ENCODE measurements at regions not wholly inside any gene's neighbourhood (a gene's known extent, or its start where the extent isn't known, plus 50 kb on each side); places are given as distances from the start of the nearest gene placed in this dataset.
"Not testable (repeated sequence)": the region's sequence is repeated elsewhere in the genome, so short reads cannot be mapped to it uniquely, and the experiment has no call there.

- TF ChIP-seq, protein P1, sequence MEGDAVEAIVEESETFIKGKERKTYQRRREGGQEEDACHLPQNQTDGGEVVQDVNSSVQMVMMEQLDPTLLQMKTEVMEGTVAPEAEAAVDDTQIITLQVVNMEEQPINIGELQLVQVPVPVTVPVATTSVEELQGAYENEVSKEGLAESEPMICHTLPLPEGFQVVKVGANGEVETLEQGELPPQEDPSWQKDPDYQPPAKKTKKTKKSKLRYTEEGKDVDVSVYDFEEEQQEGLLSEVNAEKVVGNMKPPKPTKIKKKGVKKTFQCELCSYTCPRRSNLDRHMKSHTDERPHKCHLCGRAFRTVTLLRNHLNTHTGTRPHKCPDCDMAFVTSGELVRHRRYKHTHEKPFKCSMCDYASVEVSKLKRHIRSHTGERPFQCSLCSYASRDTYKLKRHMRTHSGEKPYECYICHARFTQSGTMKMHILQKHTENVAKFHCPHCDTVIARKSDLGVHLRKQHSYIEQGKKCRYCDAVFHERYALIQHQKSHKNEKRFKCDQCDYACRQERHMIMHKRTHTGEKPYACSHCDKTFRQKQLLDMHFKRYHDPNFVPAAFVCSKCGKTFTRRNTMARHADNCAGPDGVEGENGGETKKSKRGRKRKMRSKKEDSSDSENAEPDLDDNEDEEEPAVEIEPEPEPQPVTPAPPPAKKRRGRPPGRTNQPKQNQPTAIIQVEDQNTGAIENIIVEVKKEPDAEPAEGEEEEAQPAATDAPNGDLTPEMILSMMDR (IDR thresholded peaks at IDR 0.05; ENCODE audit: low read depth, low read length), result no peak
- no peak for TF ChIP-seq EZH2phosphoT487 (IDR thresholded peaks at IDR 0.05; ENCODE audit: low read depth)
Measured at GRCh38 chr21:17128132-17128531, 384.7 kb upstream of the CXADR start.

GRCh38 chr21:17139159-17139558 lies 373.7 kb upstream of the CXADR start:
- not testable (repeated sequence) for H3K9me3 ChIP-seq (ENCODE audit: insufficient read depth, low read length); H3K4me1 ChIP-seq (ENCODE audit: low read length); H3K79me2 ChIP-seq (ENCODE audit: low read length); H3K36me3 ChIP-seq (replicated peaks; ENCODE audit: low read depth, low read length); H3K27me3 ChIP-seq (ENCODE audit: low read depth, low read length); H3K27ac ChIP-seq (ENCODE audit: low read length); H4K20me1 ChIP-seq (ENCODE audit: insufficient read depth, low read length)
- peak overlapping the region; percentile 43; the same call in 1 of the 2 replicates for H3K9ac ChIP-seq (ENCODE audit: low read length)
- H2AFZ ChIP-seq (ENCODE audit: low read depth, low read length), result peak overlapping the region; percentile 82; the same call in 1 of the 2 replicates
- peak overlapping the region; percentile 71 for H3K4me3 ChIP-seq (ENCODE audit: low read length)
- peak overlapping the region; percentile 75 for H3K4me2 ChIP-seq (ENCODE audit: low read length)

More at GRCh38 chr21:17128132-17128531, 384.7 kb upstream of the CXADR start:
- H3K4me3 ChIP-seq (ENCODE audit: low read length), result no peak overlapping the region
- no peaks in the 10 kb centered on the region for H4K20me1 ChIP-seq (ENCODE audit: insufficient read depth, low read length)
- no peak overlapping the region for H3K27ac ChIP-seq (ENCODE audit: low read length)
- no peaks in the 10 kb centered on the region for H3K36me3 ChIP-seq (replicated peaks; ENCODE audit: low read depth, low read length)
- H3K4me2 ChIP-seq (ENCODE audit: low read length), result no peak overlapping the region
- H3K27me3 ChIP-seq (ENCODE audit: low read depth, low read length), result no peaks in the 10 kb centered on the region
- H3K9ac ChIP-seq (ENCODE audit: low read length), result no peak overlapping the region
- no peak overlapping the region for H2AFZ ChIP-seq (ENCODE audit: low read depth, low read length)
- H3K4me1 ChIP-seq (ENCODE audit: low read length), result no peaks in the 10 kb centered on the region
- H3K79me2 ChIP-seq (ENCODE audit: low read length), result no peaks in the 10 kb centered on the region
- H3K9me3 ChIP-seq (ENCODE audit: insufficient read depth, low read length), result no peaks in the 10 kb centered on the region

DNA sequence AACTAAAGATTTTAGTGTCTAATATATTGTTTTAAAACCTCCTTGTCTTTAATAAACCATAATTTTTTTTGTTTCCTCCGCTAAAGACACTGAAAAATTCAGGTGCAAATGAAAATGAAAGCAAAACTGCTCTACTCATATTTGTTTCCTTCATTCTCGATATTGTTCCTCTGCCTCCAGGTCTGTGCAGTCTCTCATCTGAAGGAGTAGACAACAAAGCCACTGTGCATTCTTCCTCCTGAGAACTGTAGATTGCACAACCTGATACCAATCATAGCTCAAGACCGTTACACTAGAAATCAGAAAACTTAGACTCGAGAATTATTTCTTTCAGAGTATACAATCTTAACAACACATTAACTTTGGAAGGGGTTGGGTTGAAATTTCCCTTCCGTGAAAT lies 373.1 kb upstream of the CXADR start:
- TF ChIP-seq, protein P1 (IDR thresholded peaks at IDR 0.05; ENCODE audit: low read depth, low read length), result no peak
- no peak for TF ChIP-seq EZH2phosphoT487 (IDR thresholded peaks at IDR 0.05; ENCODE audit: low read depth)
- H3K4me2 ChIP-seq (ENCODE audit: low read length), result peak overlapping the region; percentile 75

DNA sequence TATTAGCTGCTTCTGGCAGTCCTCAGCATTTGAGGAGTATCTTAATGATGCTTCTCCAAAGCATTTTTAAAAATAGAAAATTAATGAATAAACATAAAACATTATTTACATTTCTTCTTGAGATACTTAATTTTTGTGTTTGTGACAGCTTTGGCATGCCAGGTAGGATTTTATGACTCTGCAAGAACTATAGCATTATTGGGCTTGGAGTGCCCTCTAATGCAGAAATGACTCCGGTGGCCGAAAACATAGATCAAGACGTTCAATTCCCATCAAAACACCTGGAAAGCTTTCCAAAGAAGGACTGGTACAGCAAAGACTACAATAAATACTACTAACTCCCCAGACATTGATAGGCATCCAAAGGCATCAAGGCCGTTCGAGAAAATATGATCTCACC lies 366.4 kb upstream of the CXADR start:
- no peaks in the 10 kb centered on the region for H3K9me3 ChIP-seq (ENCODE audit: insufficient read depth, low read length)
- H3K79me2 ChIP-seq (ENCODE audit: low read length), result no peaks in the 10 kb centered on the region
- no peak overlapping the region for H2AFZ ChIP-seq (ENCODE audit: low read depth, low read length)
- H3K36me3 ChIP-seq (replicated peaks; ENCODE audit: low read depth, low read length), result no peaks in the 10 kb centered on the region
- H3K4me1 ChIP-seq (ENCODE audit: low read length), result no peaks in the 10 kb centered on the region
- H4K20me1 ChIP-seq (ENCODE audit: insufficient read depth, low read length), result no peaks in the 10 kb centered on the region
- H3K27ac ChIP-seq (ENCODE audit: low read length), result no peak overlapping the region
- H3K4me3 ChIP-seq (ENCODE audit: low read length), result no peak overlapping the region
- H3K4me2 ChIP-seq (ENCODE audit: low read length), result no peak overlapping the region
- TF ChIP-seq, protein P1 (IDR thresholded peaks at IDR 0.05; ENCODE audit: low read depth, low read length), result peak; percentile 15; the same call in 1 of the 2 replicates
- TF ChIP-seq EZH2phosphoT487 (IDR thresholded peaks at IDR 0.05; ENCODE audit: low read depth), result no peak
- H3K27me3 ChIP-seq (ENCODE audit: low read depth, low read length), result no peaks in the 10 kb centered on the region
- no peak overlapping the region for H3K9ac ChIP-seq (ENCODE audit: low read length)

More for the DNA sequence above, 373.1 kb upstream of the CXADR start:
- H3K79me2 ChIP-seq (ENCODE audit: low read length), result no peaks in the 10 kb centered on the region
- H3K36me3 ChIP-seq (replicated peaks; ENCODE audit: low read depth, low read length), result no peaks in the 10 kb centered on the region
- no peaks in the 10 kb centered on the region for H3K27me3 ChIP-seq (ENCODE audit: low read depth, low read length)
- no peaks in the 10 kb centered on the region for H3K9me3 ChIP-seq (ENCODE audit: insufficient read depth, low read length)
- peak overlapping the region; percentile 82 for H2AFZ ChIP-seq (ENCODE audit: low read depth, low read length)
- peak overlapping the region; percentile 43 for H3K9ac ChIP-seq (ENCODE audit: low read length)
- 0 out of 2 replicates have a peak, but pooled peaks cover 3% of the 10 kb centered on the region for H3K4me1 ChIP-seq (ENCODE audit: low read length)
- H3K4me3 ChIP-seq (ENCODE audit: low read length), result peak overlapping the region; percentile 71
- no peak overlapping the region for H3K27ac ChIP-seq (ENCODE audit: low read length)
- no peaks in the 10 kb centered on the region for H4K20me1 ChIP-seq (ENCODE audit: insufficient read depth, low read length)
